K562 (cell line): ENCODE measurements at regions not wholly inside any gene's neighbourhood (a gene's known extent, or its start where the extent isn't known, plus 50 kb on each side); places are given as distances from the start of the nearest gene placed in this dataset.

Experiments
- ATAC-seq: fragments of 200-7000 bp; cut with Tn5 transposase; 3 replicates; pipeline ENCODE4 v1.9.1; 2020; ENCODE audit warnings: moderate library complexity
- BruUV-seq: library from RNA; stranded (reverse); fragments of 400-500 nt; replicated peaks from 2 replicates; lab custom pipeline; 2021; lab: Mats Ljungman, UMichigan
- CTCF ChIA-PET: fragments of 300-600 bp; formaldehyde crosslinking; extraction: SDS; loops from one replicate; lab custom pipeline; 2021; ENCODE audit warnings: low intra/inter-chr PET ratio; lab: Yijun Ruan, JAX
- POLR2A ChIA-PET: fragments of 300-600, 350-650 bp; sonication (Branson Sonifier 250); formaldehyde crosslinking; extraction: SDS; loops from one replicate; lab custom pipeline; 2021; ENCODE audit warnings: antibody characterized with exemption, inconsistent platforms; lab: Yijun Ruan, JAX
- DNase-seq, 4 experiments: peaks; one replicate each; pipeline versions ENCODE4 v3.0.0 to v3.0.0-alpha.2; 2011 to 2018; ENCODE audit warnings: low spot score in 3 of 4, mixed read lengths in 3 of 4; ENCODE audit errors: extremely low read depth in 1 of 4
- FAIRE-seq: peaks from 2 replicates; lab custom pipeline; 2011; peaks lifted over from hg19 to GRCh38; lab: Jason Lieb, UNC
- H2AFZ ChIP-seq: 2 replicates; pipeline ENCODE4 v1.6.0; 2011; ENCODE audit warnings: low read depth, low read length, control low read depth, inconsistent platforms
- H3K27ac ChIP-seq: fragments of 200-600 bp; 3 replicates; pipeline ENCODE4 v1.8.0; 2011; ENCODE audit warnings: low read depth, mild to moderate bottlenecking, control low read depth, inconsistent platforms, low read length, moderate library complexity, mixed read lengths; ENCODE audit errors: extremely low read depth
- H3K27me3 ChIP-seq, 2 experiments: fragments of 300-600 bp in 1 of 2; 2 replicates in 1 of 2; 3 replicates in 1 of 2; pipeline versions ENCODE4 v1.6.0 to v1.8.0; 2011; ENCODE audit warnings: inconsistent platforms in 2 of 2, low read length in 2 of 2, mild to moderate bottlenecking in 1 of 2, mixed read lengths in 1 of 2, moderate library complexity in 1 of 2; ENCODE audit not compliant: control insufficient read depth in 2 of 2, insufficient read depth in 2 of 2
- H3K36me3 ChIP-seq: fragments of 300-600 bp; 3 replicates; pipeline ENCODE4 v1.8.0; 2011; ENCODE audit warnings: mild to moderate bottlenecking, low read length, inconsistent platforms; ENCODE audit not compliant: control insufficient read depth, insufficient read depth
- H3K4me1 ChIP-seq, 2 experiments: fragments of 200-600 bp in 1 of 2; replicated peaks in 1 of 2; 2 replicates in 1 of 2; 3 replicates in 1 of 2; pipeline versions ENCODE4 v1.5.1 to v1.8.0; 2011; ENCODE audit warnings: inconsistent platforms in 2 of 2, low read length in 2 of 2, mild to moderate bottlenecking in 1 of 2, mixed read lengths in 1 of 2, moderate library complexity in 1 of 2; ENCODE audit not compliant: control insufficient read depth in 2 of 2, insufficient read depth in 2 of 2
- H3K4me2 ChIP-seq: 2 replicates; pipeline ENCODE4 v1.6.1; 2011; ENCODE audit warnings: low read length, control low read depth, inconsistent platforms, mixed read lengths; ENCODE audit not compliant: insufficient read depth
- H3K4me3 ChIP-seq: fragments of 200-600 bp; sonication (generic), shearing (Covaris generic); 2 replicates; pipeline ENCODE4 v1.5.1; 2016; ENCODE audit warnings: control low read depth, inconsistent platforms
- H3K79me2 ChIP-seq: fragments of 200-600 bp; 3 replicates; pipeline ENCODE4 v1.8.0; 2011; ENCODE audit warnings: low read length, inconsistent platforms; ENCODE audit not compliant: control insufficient read depth, insufficient read depth
- H3K9ac ChIP-seq, 2 experiments: 2 replicates each; pipeline versions ENCODE4 v1.6.0 to v1.6.1; 2011; ENCODE audit warnings: low read depth in 2 of 2, low read length in 2 of 2, control low read depth in 1 of 2, inconsistent platforms in 1 of 2, mild to moderate bottlenecking in 1 of 2, mixed read lengths in 1 of 2; ENCODE audit not compliant: insufficient read depth in 1 of 2
- H3K9me1 ChIP-seq: one replicate; pipeline ENCODE4 v1.6.0; 2011; ENCODE audit warnings: inconsistent platforms, mild to moderate bottlenecking, low read length, moderate library complexity; ENCODE audit not compliant: control insufficient read depth, insufficient read depth
- H3K9me3 ChIP-seq: replicated peaks from 2 replicates; pipeline ENCODE4 v1.5.1; 2011; ENCODE audit warnings: low read depth, low read length, inconsistent platforms; ENCODE audit not compliant: control insufficient read depth, insufficient read depth
- H4K20me1 ChIP-seq: replicated peaks from 2 replicates; pipeline ENCODE4 v1.6.1; 2011; ENCODE audit warnings: low read length, inconsistent platforms, mixed read lengths; ENCODE audit not compliant: control insufficient read depth, insufficient read depth
- GMEB1 ChIP-seq: fragments of 250-450 bp; sonication (Bioruptor Pico); IDR thresholded peaks from 2 replicates; pipeline ENCODE4 v1.4.0; 2020; ENCODE audit warnings: mild to moderate bottlenecking
- MYNN ChIP-seq, 2 experiments: sonication (generic); formaldehyde crosslinking in 1 of 2; IDR thresholded peaks; 2 replicates each; pipeline versions ENCODE4 v1.5.0 to v1.6.1; 2016 to 2020; ENCODE audit warnings: antibody characterized with exemption in 1 of 2, missing genetic modification reagents in 1 of 2
- ZNF134 ChIP-seq: fragments of 250-450 bp; sonication (Bioruptor Pico); conservative IDR thresholded peaks from 2 replicates; pipeline ENCODE4 v1.4.0; 2020
- WGBS: fragments of 100-300 bp; shearing (Covaris generic); methylation state at CpG from one replicate; pipeline ENCODE4 v1.1.6; 2016; ENCODE audit warnings: low coverage, mixed read lengths; ENCODE audit not compliant: insufficient coverage; ENCODE audit errors: missing lambda C conversion rate; 5-methylcytosine and 5-hydroxymethylcytosine counted together
- in situ Hi-C: fragments of 300-500 bp; cut with MboI; formaldehyde crosslinking; loops from 4 replicates; pipeline ENCODE4 v1.15.0; 2018; ENCODE audit warnings: inconsistent platforms, mixed read lengths
- intact Hi-C: fragments of 100-400 bp; cut with micrococcal nuclease; formaldehyde crosslinking; loops from 2 replicates; pipeline ENCODE4 v1.14.2; 2022
- TF ChIP-seq, protein P1 (sequence below), 3 experiments: IDR thresholded peaks in 2 of 3; conservative IDR thresholded peaks in 1 of 3; 2 replicates each; pipeline ENCODE4 v1.5.1; 2011 to 2012; ENCODE audit warnings: low read length in 3 of 3, mild to moderate bottlenecking in 3 of 3, control low read depth in 2 of 3, improper control_type of control experiment in 1 of 3, inconsistent platforms in 1 of 3, low read depth in 1 of 3, mixed read lengths in 1 of 3, moderate library complexity in 1 of 3; ENCODE audit not compliant: insufficient read depth in 2 of 3

DNA sequence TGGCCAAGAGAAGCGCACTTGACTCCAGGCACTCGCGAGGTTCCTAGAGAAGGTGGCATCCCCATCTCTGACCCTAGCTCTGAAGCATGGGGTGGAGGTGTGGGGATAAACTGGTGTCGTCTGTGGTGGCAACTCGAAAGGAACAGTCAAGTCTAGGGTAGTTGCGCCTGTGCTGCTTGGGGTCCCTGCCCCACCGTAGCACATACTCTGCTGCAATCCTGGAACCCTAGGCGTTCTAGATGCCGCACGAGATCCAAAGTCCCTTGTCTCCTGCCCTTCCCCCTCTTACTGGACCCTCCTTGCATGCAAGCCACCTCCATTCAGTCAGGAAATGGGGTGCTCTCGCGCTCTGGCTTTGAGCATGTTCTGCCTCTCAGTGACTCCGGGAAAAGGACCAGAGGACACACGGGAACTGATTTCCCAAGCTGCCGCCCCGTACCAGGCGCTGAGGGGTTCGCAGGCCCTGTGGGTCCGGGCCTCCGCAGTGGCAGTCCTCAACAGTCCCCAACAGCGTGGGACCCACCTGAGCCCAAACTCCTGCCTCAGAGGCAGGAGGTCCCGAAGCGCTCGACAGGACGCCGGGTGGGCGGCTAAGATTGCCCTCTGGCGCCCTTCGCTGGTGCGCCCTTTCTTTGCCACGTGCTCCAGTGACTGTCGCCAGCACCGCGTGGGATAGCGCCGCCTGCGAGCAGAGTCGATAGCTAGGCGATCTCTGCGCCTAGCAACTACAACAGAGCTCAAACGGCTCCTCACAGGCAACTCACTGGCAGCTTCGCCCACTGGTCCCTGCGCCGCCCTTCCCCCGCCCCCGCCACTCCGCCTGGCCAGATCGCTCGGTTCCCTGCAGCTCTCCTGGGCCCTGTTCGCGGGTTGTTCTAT lies 452.0 kb downstream of the REEP3 start:
- Histone ChIP-seq H3K27me3 (peaks cover 0 to 16% of the 10 kb centered on the region in 2 experiments; a peak in 2 of 5 replicates), H3K4me3 (no peak overlapping the region), H3K9me3 (no peaks in the 10 kb centered on the region), H3K27ac (no peak overlapping the region), H3K36me3 (no peaks in the 10 kb centered on the region), H3K4me1 (peaks cover 0 to 6% of the 10 kb centered on the region in 2 experiments; a peak in 1 of 5 replicates), H3K79me2 (no peaks in the 10 kb centered on the region), H4K20me1 (no peaks in the 10 kb centered on the region), H2AFZ (no peak overlapping the region), H3K9me1 (no peaks in the 10 kb centered on the region), H3K4me2 (no peak overlapping the region), H3K9ac (no peak overlapping the region)
- FAIRE-seq (no peak), DNase-seq (peak in 1 of 4 experiments; percentile 6), ATAC-seq (peak; percentile 22; the same call in 1 of the 3 replicates)
- WGBS: 4% methylated on average over 48 of the region's 51 CpGs
- in situ Hi-C loops: no loop called here
- intact Hi-C loops: no loop called here
- ChIA-PET CTCF (interaction anchor here (0.6 kb wide), 1 partner anchor 885 kb away, joined by 3 read pairs; no protein-coding TSS in a partner anchor), POLR2A (no interaction called here)
- BruUV-seq: no TSS peak
- TF ChIP-seq, protein P1, sequence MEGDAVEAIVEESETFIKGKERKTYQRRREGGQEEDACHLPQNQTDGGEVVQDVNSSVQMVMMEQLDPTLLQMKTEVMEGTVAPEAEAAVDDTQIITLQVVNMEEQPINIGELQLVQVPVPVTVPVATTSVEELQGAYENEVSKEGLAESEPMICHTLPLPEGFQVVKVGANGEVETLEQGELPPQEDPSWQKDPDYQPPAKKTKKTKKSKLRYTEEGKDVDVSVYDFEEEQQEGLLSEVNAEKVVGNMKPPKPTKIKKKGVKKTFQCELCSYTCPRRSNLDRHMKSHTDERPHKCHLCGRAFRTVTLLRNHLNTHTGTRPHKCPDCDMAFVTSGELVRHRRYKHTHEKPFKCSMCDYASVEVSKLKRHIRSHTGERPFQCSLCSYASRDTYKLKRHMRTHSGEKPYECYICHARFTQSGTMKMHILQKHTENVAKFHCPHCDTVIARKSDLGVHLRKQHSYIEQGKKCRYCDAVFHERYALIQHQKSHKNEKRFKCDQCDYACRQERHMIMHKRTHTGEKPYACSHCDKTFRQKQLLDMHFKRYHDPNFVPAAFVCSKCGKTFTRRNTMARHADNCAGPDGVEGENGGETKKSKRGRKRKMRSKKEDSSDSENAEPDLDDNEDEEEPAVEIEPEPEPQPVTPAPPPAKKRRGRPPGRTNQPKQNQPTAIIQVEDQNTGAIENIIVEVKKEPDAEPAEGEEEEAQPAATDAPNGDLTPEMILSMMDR (IDR thresholded peaks at IDR 0.05 in 2 of 3, conservative IDR thresholded peaks at IDR 0.05 in 1 of 3; ENCODE audit: insufficient read depth in 2 of 3, low read depth in 1 of 3, low read length in 3 of 3): peak in 1 of 3 experiments; percentile 21; a peak in 1 of 6 replicates
- TF ChIP-seq MYNN (IDR thresholded peaks at IDR 0.05) (no peak), MYNN (CRISPR knock-in tag; IDR thresholded peaks at IDR 0.05) (no peak), ZNF134 (CRISPR knock-in tag) (no peak), GMEB1 (no peak)
